T-helper 1 cell treated with Interleukin-12 subunit alpha and Interleukin-12 subunit beta and Interleukin-4 antibody, amounts not matched to agents 30 μg/mL and 1 μg/mL, for 36 hours (primary cell): ENCODE measurements at regions not wholly inside any gene's neighbourhood (a gene's known extent, or its start where the extent isn't known, plus 50 kb on each side); places are given as distances from the start of the nearest gene placed in this dataset.
A peak's percentile ranks its signal among the peaks of the same experiment; 100 is the strongest.
"Not testable (repeated sequence)": the region's sequence is repeated elsewhere in the genome, so short reads cannot be mapped to it uniquely, and the experiment has no call there.

Source experiments
- H3K27ac Mint-ChIP-seq: one replicate; pipeline ENCODE4 v1.8.0; 2021; ENCODE audit warnings: mild to moderate bottlenecking, mixed read lengths
- H3K27me3 Mint-ChIP-seq: one replicate; pipeline ENCODE4 v1.8.0; 2021; ENCODE audit warnings: low read depth, mixed read lengths
- H3K36me3 Mint-ChIP-seq: one replicate; pipeline ENCODE4 v1.8.0; 2021; ENCODE audit warnings: low read depth, mixed read lengths
- H3K4me1 Mint-ChIP-seq: one replicate; pipeline ENCODE4 v1.8.0; 2021; ENCODE audit warnings: low read depth, mixed read lengths
- H3K4me3 Mint-ChIP-seq: one replicate; pipeline ENCODE4 v1.8.0; 2021; ENCODE audit warnings: mild to moderate bottlenecking, moderate library complexity, mixed read lengths
- H3K9me3 Mint-ChIP-seq: one replicate; pipeline ENCODE4 v1.8.0; 2021; ENCODE audit warnings: mixed read lengths

GRCh38 chr9:36485647-36486328 lies 85.7 kb upstream of the RNF38 start:
- Mint-ChIP-seq H3K36me3 (peaks cover 11% of the 10 kb centered on the region), H3K4me3 (peak overlapping the region; percentile 93), H3K4me1 (peaks cover 47% of the 10 kb centered on the region), H3K9me3 (no peaks in the 10 kb centered on the region), H3K27ac (peak overlapping the region; percentile 84), H3K27me3 (no peaks in the 10 kb centered on the region)

GRCh38 chr9:36484124-36484523 lies 84.1 kb upstream of the RNF38 start:
- H3K27ac Mint-ChIP-seq, result no peak overlapping the region
- H3K36me3 Mint-ChIP-seq, result peaks cover 12% of the 10 kb centered on the region
- no peaks in the 10 kb centered on the region for H3K9me3 Mint-ChIP-seq
- H3K4me1 Mint-ChIP-seq, result peaks cover 42% of the 10 kb centered on the region
- no peaks in the 10 kb centered on the region for H3K27me3 Mint-ChIP-seq
- H3K4me3 Mint-ChIP-seq, result peak overlapping the region; percentile 22

GRCh38 chr9:36479101-36479500 lies 79.0 kb upstream of the RNF38 start:
- Mint-ChIP-seq H3K9me3 (no peaks in the 10 kb centered on the region), H3K27me3 (no peaks in the 10 kb centered on the region), H3K4me1 (peaks cover 20% of the 10 kb centered on the region), H3K27ac (no peak overlapping the region), H3K4me3 (no peak overlapping the region), H3K36me3 (peaks cover 6% of the 10 kb centered on the region)

GRCh38 chr9:36471359-36471758 lies 71.3 kb upstream of the RNF38 start:
- no peaks in the 10 kb centered on the region for H3K27me3 Mint-ChIP-seq
- H3K27ac Mint-ChIP-seq, result peak overlapping the region; percentile 88
- peaks cover 7% of the 10 kb centered on the region for H3K36me3 Mint-ChIP-seq
- H3K4me3 Mint-ChIP-seq, result peak overlapping the region; percentile 88
- peaks cover 26% of the 10 kb centered on the region for H3K4me1 Mint-ChIP-seq
- H3K9me3 Mint-ChIP-seq, result no peaks in the 10 kb centered on the region

- Mint-ChIP-seq H3K4me3 (peak overlapping the region; percentile 88), H3K36me3 (peaks cover 7% of the 10 kb centered on the region), H3K27ac (peak overlapping the region; percentile 88), H3K27me3 (no peaks in the 10 kb centered on the region), H3K9me3 (no peaks in the 10 kb centered on the region), H3K4me1 (peaks cover 26% of the 10 kb centered on the region)
Observed at GRCh38 chr9:36470643-36471290, 70.7 kb upstream of the RNF38 start.

GRCh38 chr9:36463467-36463866 lies 63.4 kb upstream of the RNF38 start:
- Mint-ChIP-seq H3K27ac (no peak overlapping the region), H3K4me3 (no peak overlapping the region), H3K9me3 (no peaks in the 10 kb centered on the region), H3K36me3 (peaks cover 10% of the 10 kb centered on the region), H3K27me3 (no peaks in the 10 kb centered on the region), H3K4me1 (peaks cover 23% of the 10 kb centered on the region)

GRCh38 chr9:36462245-36462644 lies 62.2 kb upstream of the RNF38 start:
- no peak overlapping the region for H3K27ac Mint-ChIP-seq
- H3K9me3 Mint-ChIP-seq, result no peaks in the 10 kb centered on the region
- no peak overlapping the region for H3K4me3 Mint-ChIP-seq
- H3K36me3 Mint-ChIP-seq, result peaks cover 9% of the 10 kb centered on the region
- peaks cover 26% of the 10 kb centered on the region for H3K4me1 Mint-ChIP-seq
- no peaks in the 10 kb centered on the region for H3K27me3 Mint-ChIP-seq

GRCh38 chr9:36461323-36461722 lies 61.3 kb upstream of the RNF38 start:
- Mint-ChIP-seq H3K4me1 (peaks cover 35% of the 10 kb centered on the region), H3K36me3 (peaks cover 12% of the 10 kb centered on the region), H3K4me3 (no peak overlapping the region), H3K9me3 (no peaks in the 10 kb centered on the region), H3K27ac (no peak overlapping the region), H3K27me3 (no peaks in the 10 kb centered on the region)

- H3K9me3 Mint-ChIP-seq, H3K27me3 Mint-ChIP-seq: not testable (repeated sequence)
- Mint-ChIP-seq H3K36me3 (peaks cover 12% of the 10 kb centered on the region), H3K4me3 (peak overlapping the region; percentile 63), H3K27ac (peak overlapping the region; percentile 86), H3K4me1 (peaks cover 35% of the 10 kb centered on the region)
Observed at GRCh38 chr9:36458430-36458915, 58.4 kb upstream of the RNF38 start.

- peaks cover 35% of the 10 kb centered on the region for H3K4me1 Mint-ChIP-seq
- peaks cover 11% of the 10 kb centered on the region for H3K36me3 Mint-ChIP-seq
- H3K4me3 Mint-ChIP-seq, result peak overlapping the region; percentile 63
- no peaks in the 10 kb centered on the region for H3K27me3 Mint-ChIP-seq
- H3K9me3 Mint-ChIP-seq, result no peaks in the 10 kb centered on the region
- peak overlapping the region; percentile 86 for H3K27ac Mint-ChIP-seq
Observed at GRCh38 chr9:36457836-36458429, 57.9 kb upstream of the RNF38 start.

- no peaks in the 10 kb centered on the region for H3K27me3 Mint-ChIP-seq
- H3K9me3 Mint-ChIP-seq, result no peaks in the 10 kb centered on the region
- no peak overlapping the region for H3K4me3 Mint-ChIP-seq
- H3K4me1 Mint-ChIP-seq, result peaks cover 32% of the 10 kb centered on the region
- H3K36me3 Mint-ChIP-seq, result peaks cover 7% of the 10 kb centered on the region
- H3K27ac Mint-ChIP-seq, result peak overlapping the region; percentile 31
Observed at GRCh38 chr9:36456480-36457065, 56.5 kb upstream of the RNF38 start.

- Mint-ChIP-seq H3K9me3 (no peaks in the 10 kb centered on the region), H3K36me3 (peaks cover 3% of the 10 kb centered on the region), H3K27me3 (no peaks in the 10 kb centered on the region), H3K4me3 (no peak overlapping the region), H3K27ac (no peak overlapping the region), H3K4me1 (peaks cover 6% of the 10 kb centered on the region)
Observed at GRCh38 chr9:36451949-36452348, 51.9 kb upstream of the RNF38 start.

GRCh38 chr9:36450110-36450732 lies 50.2 kb upstream of the RNF38 start:
- H3K27me3 Mint-ChIP-seq, result no peaks in the 10 kb centered on the region
- H3K4me1 Mint-ChIP-seq, result no peaks in the 10 kb centered on the region
- H3K9me3 Mint-ChIP-seq, result no peaks in the 10 kb centered on the region
- H3K36me3 Mint-ChIP-seq, result no peaks in the 10 kb centered on the region
- H3K4me3 Mint-ChIP-seq, result no peak overlapping the region
- H3K27ac Mint-ChIP-seq, result no peak overlapping the region
